Midbrain (tissue), 1 donor: ENCODE measurements at regions not wholly inside any gene's neighbourhood (a gene's known extent, or its start where the extent isn't known, plus 50 kb on each side); places are given as distances from the start of the nearest gene placed in this dataset.
"Not testable (repeated sequence)": the region's sequence is repeated elsewhere in the genome, so short reads cannot be mapped to it uniquely, and the experiment has no call there.

ENCODE experiments used
- DNase-seq: peaks from one replicate; lab custom pipeline; 2025; lab: John Stamatoyannopoulos, UW

DNA sequence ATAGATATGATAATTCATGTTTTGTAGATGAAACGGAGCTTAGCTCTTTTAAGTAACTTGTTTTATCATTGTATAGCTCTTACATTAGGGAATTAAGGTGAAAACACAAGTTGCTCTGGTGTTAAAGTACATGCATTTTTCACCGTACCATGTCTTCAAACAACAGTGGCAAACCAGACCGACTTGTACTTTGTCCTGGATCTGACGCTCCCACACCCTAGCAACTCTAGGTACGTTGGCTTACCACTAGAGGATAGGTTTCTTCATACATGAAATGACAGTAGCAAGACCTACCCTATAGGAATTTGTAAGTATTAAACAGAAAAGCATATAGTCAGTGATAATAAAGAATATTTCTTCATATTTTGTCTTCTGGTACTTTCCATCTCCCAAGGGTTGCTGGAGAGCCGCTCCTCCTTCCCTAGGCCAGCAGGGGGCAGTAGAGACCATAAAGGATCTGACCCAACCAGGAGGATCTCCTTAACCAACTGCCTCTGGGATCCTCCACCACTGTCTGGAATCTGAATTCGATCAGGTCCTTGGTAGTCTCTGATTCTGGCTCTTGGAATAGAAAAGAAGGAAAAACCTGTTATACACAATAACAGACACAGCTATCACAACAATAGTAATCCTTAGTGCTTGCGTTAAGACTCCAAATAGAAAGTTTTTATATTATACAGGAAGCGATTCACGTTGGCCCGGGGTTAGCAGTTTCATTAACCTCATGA is 136.7 kb downstream of the CAVIN4 start:
- peak; percentile 83 for DNase-seq

DNA sequence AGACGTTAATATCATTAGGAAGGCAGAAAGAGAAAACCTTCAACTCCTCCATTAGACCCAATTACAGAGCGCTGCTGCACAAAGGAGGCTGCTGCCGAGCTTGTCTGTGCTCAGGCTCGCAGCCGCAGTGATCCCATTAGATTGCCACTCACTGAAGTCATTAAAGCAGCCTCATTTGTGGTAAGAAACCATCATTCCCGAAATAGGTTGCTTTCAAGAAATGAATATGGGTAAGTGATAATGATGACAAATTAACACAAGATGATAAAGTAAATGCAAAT is 137.2 kb downstream of the CAVIN4 start:
- no peak for DNase-seq

GRCh38 chr9:100718717-100719116 is 140.8 kb downstream of the CAVIN4 start:
- DNase-seq, result no peak

- no peak for DNase-seq
Observed at GRCh38 chr9:100720922-100721321, 143.0 kb downstream of the CAVIN4 start.

GRCh38 chr9:100724886-100725285 is 147.0 kb downstream of the CAVIN4 start:
- no peak for DNase-seq

DNA sequence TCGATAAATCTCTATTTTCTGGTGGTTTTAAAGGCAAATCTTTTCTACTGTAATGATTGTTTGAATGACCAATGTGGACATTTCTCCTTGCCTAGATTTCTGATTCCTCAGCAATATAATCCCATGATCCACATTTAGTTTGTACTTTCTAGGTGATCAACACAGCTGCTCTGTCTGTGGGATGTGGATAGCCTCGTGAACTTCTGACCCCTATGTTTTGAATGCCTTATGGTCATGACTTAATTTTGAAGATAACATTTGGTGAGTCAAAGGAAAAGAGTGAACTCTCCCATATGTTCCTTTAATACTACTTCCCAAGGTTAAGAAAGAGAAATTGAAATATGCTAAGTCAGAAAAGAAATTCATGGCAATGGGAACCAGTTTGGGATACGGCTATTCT is 147.5 kb downstream of the CAVIN4 start:
- no peak for DNase-seq

DNA sequence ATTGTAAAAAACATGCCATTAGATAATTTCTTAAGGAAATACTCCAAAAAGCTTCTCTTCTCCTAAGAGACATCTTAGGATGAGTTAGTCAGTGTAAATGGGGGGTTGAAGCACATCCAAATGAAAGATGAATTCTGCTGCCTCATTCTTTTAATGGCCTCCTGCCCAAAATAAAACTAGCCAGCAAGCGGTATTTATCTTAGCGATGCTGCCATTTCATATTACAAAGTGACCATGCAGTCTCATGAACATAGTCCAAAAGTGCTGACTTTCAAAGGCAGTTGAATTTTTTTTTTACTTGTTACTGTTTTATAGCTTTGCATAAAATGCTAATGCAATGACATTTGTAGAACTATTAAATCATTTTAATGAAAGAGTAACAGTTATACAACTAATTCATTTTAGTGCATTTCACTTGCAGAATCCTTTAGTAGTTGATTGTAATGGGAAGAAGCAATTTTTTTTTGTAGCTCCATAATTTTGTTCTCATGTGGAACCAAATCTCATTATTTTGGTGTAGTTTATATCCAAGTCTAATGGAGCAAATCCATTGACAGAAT is 151.5 kb downstream of the CAVIN4 start:
- no peak for DNase-seq

- DNase-seq, result no peak
Observed at GRCh38 chr9:100730086-100730485, 152.2 kb downstream of the CAVIN4 start.

GRCh38 chr9:100731038-100731556 is 153.2 kb downstream of the CAVIN4 start:
- no peak for DNase-seq

DNA sequence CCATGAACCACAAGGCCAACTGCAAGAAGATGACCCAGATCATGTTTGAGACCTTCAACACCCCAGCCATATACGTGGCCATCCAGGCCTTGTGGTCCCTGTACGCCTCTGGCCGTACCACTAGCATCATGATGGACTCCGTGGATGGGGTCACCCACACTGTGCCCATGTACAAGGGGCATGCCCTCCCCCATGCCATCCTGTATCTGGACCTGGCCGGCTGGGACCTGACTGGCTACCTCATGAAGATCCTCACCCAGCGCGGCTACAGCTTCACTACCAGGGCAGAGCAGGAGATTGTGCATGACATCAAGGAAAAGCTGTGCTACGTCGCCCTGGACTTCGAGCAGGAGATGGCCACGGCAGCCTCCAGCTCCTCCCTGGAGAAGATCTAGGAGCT is 153.7 kb downstream of the CAVIN4 start:
- no peak for DNase-seq

GRCh38 chr9:100739208-100739607 is 161.3 kb downstream of the CAVIN4 start:
- no peak for DNase-seq

DNA sequence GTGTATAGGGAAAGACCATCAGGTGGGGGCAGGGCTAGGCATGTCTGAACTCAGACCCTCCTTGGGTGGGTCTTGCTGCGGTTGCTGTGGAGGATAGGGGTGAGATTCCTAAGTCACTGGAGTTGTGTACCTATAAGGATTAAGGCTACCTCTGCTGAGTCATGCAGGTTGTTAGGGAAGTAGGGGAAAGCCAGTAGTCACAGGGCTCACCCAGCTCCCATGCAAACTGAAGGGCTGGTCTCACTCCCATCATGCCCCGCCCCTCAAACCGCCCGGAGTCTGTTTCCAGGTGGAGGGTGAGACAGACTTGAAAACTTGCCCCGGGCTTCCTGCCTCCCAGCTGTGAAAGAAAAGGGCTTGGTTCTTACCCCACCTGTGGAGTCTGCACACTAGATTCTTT is 161.8 kb downstream of the CAVIN4 start:
- no peak for DNase-seq

GRCh38 chr9:100748930-100749329 is 171.1 kb downstream of the CAVIN4 start:
- DNase-seq, result not testable (repeated sequence)

GRCh38 chr9:100756217-100756616 is 178.3 kb downstream of the CAVIN4 start:
- DNase-seq, result no peak

DNA sequence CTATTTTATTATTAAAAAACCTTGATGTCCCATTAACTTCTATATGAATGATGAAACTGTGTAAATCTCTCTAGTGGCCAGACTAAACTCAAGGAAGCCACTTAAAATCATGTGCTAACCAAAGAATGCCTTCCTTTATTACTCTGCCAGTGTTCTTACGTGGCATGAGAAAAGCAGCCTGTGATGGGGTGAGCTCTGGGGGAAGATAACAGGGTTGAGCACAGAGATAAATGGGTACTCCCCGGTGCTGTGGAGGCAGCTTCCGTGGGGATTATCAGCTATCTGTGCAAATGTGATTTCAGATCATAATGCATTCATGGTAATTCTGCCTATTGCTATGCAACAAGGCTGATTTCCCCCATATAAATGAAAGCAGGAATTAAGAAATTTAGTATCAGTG is 181.3 kb downstream of the CAVIN4 start:
- DNase-seq, result no peak

DNA sequence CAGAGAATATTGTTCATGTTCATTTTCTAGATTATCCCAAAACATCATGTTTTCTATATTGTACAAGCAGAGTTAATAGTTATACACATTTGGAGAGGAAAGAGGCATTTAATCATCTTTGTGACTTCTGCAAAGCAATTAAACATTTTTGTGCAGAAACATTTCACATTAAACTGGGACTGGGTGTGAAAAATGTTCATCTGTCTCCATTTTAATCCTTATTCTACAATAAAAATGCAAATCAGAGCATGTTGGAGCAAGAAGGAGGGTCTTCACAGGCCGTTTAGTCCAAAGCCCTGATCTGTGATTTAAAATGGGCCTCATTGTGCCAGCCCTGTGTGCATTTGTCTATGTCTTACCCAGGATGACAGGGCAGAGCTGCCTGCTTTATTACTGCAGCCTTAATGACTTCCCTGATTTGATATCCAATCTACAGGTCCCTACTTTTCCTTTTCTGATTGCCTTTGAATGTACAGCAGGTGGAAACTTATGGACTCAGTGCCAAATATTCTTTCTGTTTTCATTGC is 183.5 kb downstream of the CAVIN4 start:
- DNase-seq, result no peak

- DNase-seq, result no peak
Observed at GRCh38 chr9:100774326-100774725, 196.4 kb downstream of the CAVIN4 start.

GRCh38 chr9:100774962-100775361 is 197.1 kb downstream of the CAVIN4 start:
- DNase-seq, result no peak

GRCh38 chr9:100775912-100776311 is 198.0 kb downstream of the CAVIN4 start:
- DNase-seq, result no peak

DNA sequence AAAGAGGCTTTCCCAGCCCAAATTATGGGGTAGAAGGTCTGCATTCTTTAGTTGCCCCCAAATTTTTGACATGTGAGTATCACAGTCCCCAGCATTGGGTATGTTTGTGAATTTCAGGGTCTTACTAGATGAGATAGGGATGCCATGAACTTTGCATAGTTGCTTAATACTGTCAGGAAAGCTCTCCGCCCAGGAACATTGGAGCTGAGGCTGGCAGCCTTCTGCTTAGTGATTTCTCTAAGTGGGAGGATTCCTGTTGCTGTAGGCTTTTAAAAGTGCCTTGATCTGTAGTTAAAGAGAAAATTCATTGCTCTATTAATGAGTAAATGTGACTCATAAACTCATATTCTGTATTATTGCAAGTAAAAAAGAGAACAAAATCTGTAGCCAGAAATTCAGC is 206.9 kb downstream of the CAVIN4 start:
- DNase-seq, result no peak

- DNase-seq, result no peak
Observed at GRCh38 chr9:100785946-100786345, 208.1 kb downstream of the CAVIN4 start.

DNA sequence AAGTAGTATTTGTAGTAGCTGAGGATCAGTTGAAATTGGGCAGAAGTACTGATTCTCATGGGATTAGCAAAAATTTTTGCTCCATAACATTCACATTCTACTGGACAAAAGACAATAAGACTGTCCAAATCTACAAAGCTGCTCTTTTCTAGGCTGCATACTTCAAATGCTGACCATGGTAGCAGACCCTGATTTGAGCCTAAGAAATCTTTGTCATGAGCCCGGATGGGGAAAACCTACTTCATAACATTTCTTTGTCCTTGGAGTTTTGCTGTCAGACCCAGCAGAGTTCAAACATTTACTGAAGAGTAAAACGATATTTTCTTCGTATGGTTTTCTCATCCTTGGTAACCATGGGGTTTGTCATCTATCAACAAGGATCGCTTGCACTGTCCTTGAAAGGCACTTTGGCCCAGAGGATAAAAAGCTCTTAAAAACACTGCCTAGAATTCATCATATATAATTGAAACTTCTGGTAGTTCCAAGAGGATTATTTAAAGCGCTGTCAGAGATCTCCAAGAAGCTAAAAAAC is 216.9 kb downstream of the CAVIN4 start:
- no peak for DNase-seq

- no peak for DNase-seq
Observed at GRCh38 chr9:100803956-100804355, 224.6 kb upstream of the PLPPR1 start.

GRCh38 chr9:100811643-100812042 is 216.9 kb upstream of the PLPPR1 start:
- DNase-seq, result no peak
